Skin of body (tissue), 1 donor: ENCODE measurements at regions not wholly inside any gene's neighbourhood (a gene's known extent, or its start where the extent isn't known, plus 50 kb on each side); places are given as distances from the start of the nearest gene placed in this dataset.
"Not testable (repeated sequence)": the region's sequence is repeated elsewhere in the genome, so short reads cannot be mapped to it uniquely, and the experiment has no call there.

Source experiments
- DNase-seq: peaks from one replicate; lab custom pipeline; 2025; lab: John Stamatoyannopoulos, UW

- peak; percentile 72 for DNase-seq
These were observed 568.5 kb downstream of the SLITRK6 start for GRCh38 chr13:85230691-85231093.

DNA sequence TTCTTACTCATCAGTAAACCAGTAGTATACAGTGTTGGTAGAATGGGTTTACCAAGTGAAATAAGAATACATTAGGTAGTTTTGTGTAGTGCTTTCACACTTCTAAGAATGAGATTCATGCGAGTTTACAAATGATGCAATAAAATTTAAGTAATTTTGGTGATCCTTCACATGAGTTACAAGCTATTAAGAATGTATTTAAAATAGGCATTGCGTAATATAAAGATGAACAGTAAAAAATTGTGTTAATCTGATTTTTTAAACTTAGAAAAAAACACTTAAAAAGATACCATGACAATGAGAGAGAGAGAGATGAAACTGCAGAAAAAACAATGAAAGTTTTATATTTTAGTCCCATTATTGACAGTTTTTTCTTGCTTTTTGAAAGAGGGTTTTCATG lies 570.5 kb downstream of the SLITRK6 start:
- no peak for DNase-seq

DNA sequence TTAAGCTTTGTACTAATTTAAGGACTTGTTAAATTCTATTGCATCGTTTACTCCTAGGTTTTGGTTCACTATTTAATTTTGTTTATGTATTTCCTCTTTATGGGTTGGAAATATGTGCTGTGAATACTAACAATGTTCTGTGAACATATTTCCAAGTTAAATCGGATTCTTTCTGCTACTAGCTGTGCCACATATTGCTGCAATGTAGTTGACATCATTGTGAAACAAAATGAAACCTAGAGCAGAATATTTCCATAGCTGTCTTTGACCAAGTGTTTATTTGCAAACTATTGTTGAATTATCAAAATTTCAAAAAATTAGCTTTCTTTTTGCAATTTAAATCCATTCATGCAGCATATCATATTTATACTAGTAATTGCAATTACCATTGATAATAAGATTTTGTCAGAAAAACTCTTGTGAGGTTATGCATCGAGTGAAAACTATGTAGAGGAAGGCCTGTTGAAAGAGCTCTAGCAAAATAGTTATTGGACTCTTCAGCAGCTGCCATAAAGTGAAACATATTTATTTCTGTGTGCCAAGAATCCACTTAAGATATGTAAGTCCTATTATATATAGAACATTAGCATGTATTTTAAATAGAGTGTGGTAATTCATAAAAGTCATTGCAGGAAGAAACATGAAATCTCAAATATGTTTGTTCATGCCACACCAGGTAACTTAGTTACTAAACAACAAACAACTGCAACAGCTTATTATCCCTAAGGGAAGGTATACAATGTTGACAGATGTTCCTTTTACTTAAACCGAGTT lies 575.1 kb downstream of the SLITRK6 start:
- peak; percentile 69 for DNase-seq

GRCh38 chr13:85216576-85216975 lies 582.6 kb downstream of the SLITRK6 start:
- DNase-seq = no peak

GRCh38 chr13:85212692-85213091 lies 586.5 kb downstream of the SLITRK6 start:
- no peak for DNase-seq

DNA sequence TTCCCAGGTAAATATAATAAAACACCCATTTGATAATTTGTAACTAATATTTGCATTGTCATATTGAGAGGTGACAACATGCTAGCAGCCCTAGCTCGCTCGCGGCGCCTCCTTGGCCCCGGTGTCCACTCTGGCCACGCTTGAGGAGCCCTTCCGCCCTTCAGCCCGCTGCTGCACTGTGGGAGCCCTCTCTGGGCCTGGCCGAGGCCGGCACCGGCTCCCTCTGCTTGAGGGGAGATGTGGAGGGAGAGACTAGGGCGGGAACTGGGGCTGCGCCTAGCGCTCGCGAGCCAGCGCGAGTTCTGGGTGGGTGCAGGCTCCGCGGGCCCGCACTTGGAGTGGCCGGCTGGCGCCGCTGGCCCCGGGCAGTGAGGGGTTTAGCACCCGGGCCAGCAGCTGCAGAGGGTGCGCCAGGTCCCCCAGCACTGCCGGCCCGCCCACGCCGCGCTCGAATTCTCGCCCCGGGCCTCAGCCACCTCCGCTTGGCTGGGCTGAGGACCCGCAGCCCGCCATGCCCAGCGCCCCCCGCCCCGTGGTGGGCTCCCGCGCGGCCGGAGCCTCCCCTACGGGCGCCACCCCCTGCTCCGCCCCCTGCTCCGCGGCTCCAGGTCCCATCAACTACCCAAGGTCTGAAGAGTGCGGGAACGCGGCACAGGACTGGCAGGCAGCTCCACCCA lies 594.4 kb downstream of the SLITRK6 start:
- DNase-seq = no peak

DNA sequence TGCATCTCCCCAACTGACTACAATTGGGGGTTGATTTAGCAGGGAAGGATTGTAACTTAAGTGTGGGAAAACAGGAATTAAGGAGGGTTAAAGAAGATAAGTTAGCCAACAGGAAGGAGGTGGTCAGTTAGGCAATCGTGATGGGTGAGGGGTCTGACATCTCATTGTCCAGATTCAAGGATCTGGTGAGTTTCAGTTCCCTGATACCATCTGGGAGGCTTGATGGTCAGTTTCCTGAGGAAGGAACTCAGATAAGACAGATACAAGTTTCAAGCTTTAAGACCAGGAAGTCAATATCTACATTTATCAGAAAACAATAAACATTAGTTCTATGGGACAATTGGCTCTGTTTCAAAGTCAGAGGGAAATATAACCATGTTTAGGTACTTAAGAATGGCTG lies 601.8 kb downstream of the SLITRK6 start:
- no peak for DNase-seq

DNA sequence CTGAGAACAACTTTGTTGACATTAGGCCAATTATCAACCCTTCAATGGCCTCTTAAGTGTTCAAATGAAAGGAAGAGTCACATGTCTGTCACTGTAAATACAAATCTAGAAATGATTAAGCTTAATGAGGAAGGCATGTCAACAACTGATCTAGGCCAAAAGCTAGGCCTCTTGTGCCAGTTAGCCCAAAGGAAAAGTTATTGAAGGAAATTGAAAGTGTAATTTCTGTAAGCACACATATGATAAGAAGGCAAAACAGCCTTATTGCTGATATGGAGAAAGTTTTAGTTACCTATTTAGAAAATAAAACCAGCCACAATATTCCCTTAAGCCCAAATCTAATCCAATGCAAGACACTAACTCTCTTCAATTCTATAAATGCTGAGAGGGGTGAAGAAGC lies 604.7 kb downstream of the SLITRK6 start:
- DNase-seq = no peak

DNA sequence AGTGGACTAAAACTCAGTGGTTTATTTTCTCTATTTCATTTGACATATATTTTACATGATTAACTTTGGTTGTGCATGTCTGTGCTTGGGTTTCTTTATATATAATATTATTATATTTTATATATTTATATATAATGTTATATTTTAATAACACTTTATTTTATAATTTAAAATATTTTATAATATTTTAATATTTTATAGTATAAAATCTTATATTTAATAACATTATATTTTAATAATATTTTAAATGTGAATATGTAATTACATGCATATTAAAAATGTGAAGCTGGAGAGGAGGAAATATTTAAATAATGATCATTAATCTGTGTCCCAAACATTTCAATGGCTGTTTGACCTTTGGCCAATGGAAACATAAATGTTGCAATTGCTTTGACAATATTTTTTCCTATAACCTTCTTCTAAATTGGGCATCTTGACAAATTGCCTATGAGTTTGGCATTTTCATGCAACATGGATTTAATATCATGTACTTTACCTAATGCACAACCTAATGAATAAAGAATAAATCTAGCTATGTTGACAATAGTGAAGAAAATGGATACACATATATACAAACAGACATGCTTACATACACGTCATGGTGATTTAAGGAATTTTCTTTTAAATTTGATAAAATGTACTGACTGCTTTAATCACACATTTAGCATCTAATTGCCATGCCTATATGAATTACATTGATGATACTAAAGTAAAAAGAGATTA lies 607.1 kb downstream of the SLITRK6 start:
- no peak for DNase-seq

- no peak for DNase-seq
These were observed 612.7 kb downstream of the SLITRK6 start for GRCh38 chr13:85186356-85187045.

DNA sequence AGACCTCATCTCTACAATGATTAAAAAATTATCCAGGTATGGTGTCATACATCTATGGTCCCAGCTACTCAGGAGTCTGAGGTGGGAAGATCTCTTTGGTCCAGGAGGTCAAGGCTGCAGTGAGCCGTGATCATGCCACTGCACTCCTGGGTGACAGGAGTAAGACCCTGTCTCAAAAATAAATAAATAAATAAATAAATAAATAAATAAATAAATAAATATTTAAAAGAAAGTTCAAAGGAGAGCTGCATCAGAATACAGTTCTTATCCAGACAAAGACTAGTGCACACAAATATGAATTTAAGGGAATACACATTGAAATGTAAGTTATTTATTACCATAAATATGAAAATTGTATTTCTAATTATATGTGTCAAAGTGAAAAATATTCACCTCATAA lies 624.9 kb downstream of the SLITRK6 start:
- no peak for DNase-seq

DNA sequence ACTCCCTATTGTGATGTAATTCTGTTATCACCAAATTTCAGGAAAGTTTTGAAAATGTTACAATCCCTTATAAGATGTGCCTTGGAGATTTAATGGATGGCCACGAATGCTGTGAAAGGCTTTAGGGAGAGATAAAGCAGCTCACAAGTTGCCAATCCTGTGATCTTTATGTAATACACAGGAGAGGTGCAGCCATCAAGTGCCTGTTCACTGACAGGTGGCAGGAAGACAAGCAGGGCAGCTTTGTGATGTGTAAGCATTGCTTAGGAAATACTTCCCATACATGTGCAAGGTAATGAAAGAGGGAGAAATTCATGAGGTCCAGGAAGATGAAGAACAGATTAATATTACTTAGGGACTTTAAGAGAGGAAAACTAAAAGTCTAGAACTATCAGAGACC lies 628.8 kb downstream of the SLITRK6 start:
- no peak for DNase-seq

DNA sequence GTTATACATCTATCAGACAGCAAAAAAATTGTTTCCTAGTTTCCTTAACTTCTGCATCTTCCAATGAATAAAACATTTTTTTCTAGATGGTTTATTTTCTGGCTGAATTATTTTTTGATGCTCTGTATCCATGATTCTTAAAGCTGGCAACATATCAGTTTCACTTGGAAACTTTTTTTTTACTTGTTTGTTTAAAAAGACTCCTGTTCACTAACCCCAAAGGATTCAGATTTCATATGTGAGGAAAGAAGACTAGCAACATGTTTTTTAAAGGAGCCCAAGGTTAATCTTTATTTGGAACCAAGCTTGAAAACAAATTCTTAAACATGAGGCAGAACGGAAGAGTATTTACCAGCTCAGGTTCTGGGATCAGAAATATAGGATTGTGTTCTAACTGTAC lies 632.3 kb downstream of the SLITRK6 start:
- DNase-seq = no peak

GRCh38 chr13:85163063-85163462 lies 636.2 kb downstream of the SLITRK6 start:
- DNase-seq = no peak

DNA sequence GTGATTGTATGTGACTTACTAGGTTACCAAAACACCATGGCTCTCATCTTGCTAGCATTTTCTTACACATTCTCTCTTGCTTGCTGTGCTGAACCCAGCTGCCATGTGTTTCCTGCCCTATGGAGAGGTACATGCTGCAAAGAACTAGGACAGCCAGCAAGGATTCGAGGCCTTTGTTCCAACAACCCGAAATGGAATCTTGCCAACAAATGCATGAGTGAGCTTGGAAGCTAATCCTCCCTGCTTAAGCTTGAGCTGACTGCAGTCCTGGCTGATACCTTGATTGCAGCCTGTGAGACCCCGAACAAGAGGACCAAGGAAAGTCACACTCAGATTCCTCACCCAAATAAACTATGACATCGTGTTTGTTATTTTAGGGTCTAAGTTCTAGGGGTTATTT lies 651.2 kb downstream of the SLITRK6 start:
- no peak for DNase-seq

- DNase-seq = no peak
These were observed 656.8 kb downstream of the SLITRK6 start for GRCh38 chr13:85142351-85142927.

DNA sequence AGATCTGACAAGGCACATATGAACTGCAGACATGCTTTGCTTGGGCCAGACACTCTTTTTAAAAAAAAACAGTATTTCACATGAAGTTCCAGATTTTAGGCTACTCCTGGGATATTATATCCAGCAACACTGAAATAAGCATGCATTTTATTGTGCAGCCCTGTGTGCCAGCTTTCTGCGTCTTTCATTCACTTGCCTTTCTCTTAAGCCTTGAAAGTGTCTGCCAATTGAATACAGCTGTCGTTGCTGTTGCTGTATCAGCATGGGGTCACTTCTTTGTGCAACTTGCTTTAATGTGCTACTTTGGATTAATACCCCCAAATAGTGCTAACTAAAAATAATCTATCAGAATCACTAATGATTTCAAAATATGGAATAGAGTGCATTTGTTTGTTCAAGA lies 657.8 kb downstream of the SLITRK6 start:
- DNase-seq = peak; percentile 13

- DNase-seq = no peak
These were observed 659.0 kb downstream of the SLITRK6 start for GRCh38 chr13:85140192-85140591.

DNA sequence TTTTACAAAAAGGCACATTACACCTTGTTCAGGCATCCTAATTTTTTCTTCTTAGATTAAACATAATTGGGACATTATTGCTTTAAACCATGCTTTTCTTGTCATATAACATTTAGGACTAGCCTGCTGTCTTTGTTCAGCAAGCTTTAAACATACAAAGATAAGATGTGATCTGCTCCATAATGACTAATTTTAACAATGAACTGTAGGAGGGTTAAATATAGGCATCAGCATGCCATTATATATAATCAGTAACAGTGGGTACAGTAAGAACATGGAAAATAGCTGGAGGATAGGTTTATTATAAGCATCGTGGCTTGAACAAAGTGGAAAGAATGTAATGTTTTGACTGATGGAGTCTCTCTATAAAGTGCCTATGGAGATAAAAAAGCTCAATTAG lies 661.7 kb downstream of the SLITRK6 start:
- no peak for DNase-seq

GRCh38 chr13:85132986-85133385 lies 666.2 kb downstream of the SLITRK6 start:
- DNase-seq = no peak

DNA sequence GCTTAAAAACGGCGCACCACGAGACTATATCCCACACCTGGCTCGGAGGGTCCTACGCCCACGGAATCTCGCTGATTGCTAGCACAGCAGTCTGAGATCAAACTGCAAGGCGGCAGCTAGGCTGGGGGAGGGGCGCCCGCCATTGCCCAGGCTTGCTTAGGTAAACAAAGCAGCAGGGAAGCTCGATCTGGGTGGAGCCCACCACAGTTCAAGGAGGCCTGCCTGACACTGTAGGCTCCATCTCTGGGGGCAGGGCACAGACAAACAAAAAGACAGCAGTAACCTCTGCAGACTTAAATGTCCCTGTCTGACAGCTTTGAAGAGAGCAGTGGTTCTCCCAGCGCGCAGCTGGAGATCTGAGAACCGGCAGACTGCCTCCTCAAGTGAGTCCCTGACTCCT lies 675.7 kb downstream of the SLITRK6 start:
- not testable (repeated sequence) for DNase-seq

GRCh38 chr13:85108356-85108755 lies 690.9 kb downstream of the SLITRK6 start:
- no peak for DNase-seq
